Transverse colon (tissue), 4 donors: ENCODE measurements at regions not wholly inside any gene's neighbourhood (a gene's known extent, or its start where the extent isn't known, plus 50 kb on each side); places are given as distances from the start of the nearest gene placed in this dataset.
"Not testable (repeated sequence)": the region's sequence is repeated elsewhere in the genome, so short reads cannot be mapped to it uniquely, and the experiment has no call there.

Source experiments
- DNase-seq: peaks from one replicate; pipeline ENCODE4 v3.0.0-alpha.2; 2019
- H3K27ac ChIP-seq, 4 donors: fragments of 200-600 bp; sonication (generic); 2 replicates each; pipeline ENCODE4 v1.5.1; 2016 to 2018; ENCODE audit warnings: inconsistent platforms in 4 of 4
- H3K27me3 ChIP-seq: fragments of 200-600 bp; sonication (generic); 2 replicates; pipeline ENCODE4 v1.5.1; 2017; ENCODE audit warnings: inconsistent platforms
- H3K36me3 ChIP-seq, 4 donors: fragments of 200-600 bp; sonication (generic); 2 replicates each; pipeline ENCODE4 v1.5.1; 2017 to 2019; ENCODE audit warnings: inconsistent platforms in 4 of 4
- H3K4me1 ChIP-seq, 4 donors: fragments of 200-600 bp; sonication (generic); 2 replicates each; pipeline ENCODE4 v1.5.1; 2017 to 2020; ENCODE audit warnings: inconsistent platforms in 4 of 4
- H3K4me3 ChIP-seq, 4 donors: fragments of 200-600 bp; sonication (generic); 1 replicate in 1 of 4; 2 replicates in 3 of 4; pipeline versions ENCODE4 v1.5.1 to v1.6.1; 2017 to 2019; ENCODE audit warnings: inconsistent platforms in 4 of 4
- H3K9me3 ChIP-seq, 2 donors: fragments of 200-600 bp; sonication (generic); 2 replicates each; pipeline ENCODE4 v1.5.1; 2017 to 2019; ENCODE audit warnings: inconsistent platforms in 2 of 2
- EP300 ChIP-seq: sonication (generic); formaldehyde crosslinking; IDR thresholded peaks from one replicate; pipeline ENCODE4 v1.6.1; 2017; ENCODE audit warnings: antibody characterized with exemption, low read depth
- POLR2A ChIP-seq: fragments of 450-650 bp; IDR thresholded peaks from one replicate; pipeline ENCODE4 v1.6.1; 2016; ENCODE audit warnings: antibody characterized with exemption, mild to moderate bottlenecking, moderate library complexity
- POLR2AphosphoS5 ChIP-seq, 3 donors: sonication (generic); formaldehyde crosslinking; IDR thresholded peaks; one replicate each; pipeline ENCODE4 v1.6.1; 2016; ENCODE audit warnings: antibody characterized with exemption in 3 of 3
- WGBS, 2 donors: methylation state at CpG; one replicate each; pipeline ENCODE4 v1.1.5; 2018; ENCODE audit warnings: low coverage in 1 of 2; 5-methylcytosine and 5-hydroxymethylcytosine counted together
- in situ Hi-C, 4 donors: fragments of 200-750 bp; cut with MboI; loops; one replicate each; pipeline versions ENCODE4 v1.15.0 to v1.15.1; 2017; ENCODE audit warnings: low sequenced_read_pairs in 3 of 4, low pct_ligation_motif_present in 1 of 4, low pct_unique_long_range_greater_than_20kb in 1 of 4
- intact Hi-C: fragments of 100-400 bp; cut with DNase I; formaldehyde crosslinking; loops from one replicate; pipeline ENCODE4 v1.15.1; 2023; ENCODE audit warnings: low total_unique reads
- TF ChIP-seq, protein P1 (sequence below), 5 experiments: fragments of 200-600 bp in 3 of 5; fragments of 450-650 bp in 2 of 5; sonication (generic) in 3 of 5; IDR thresholded peaks; 1 replicate in 2 of 5; 2 replicates in 3 of 5; pipeline ENCODE4 v1.5.1; 2016 to 2017; ENCODE audit warnings: antibody characterized with exemption in 5 of 5, inconsistent platforms in 3 of 5, mild to moderate bottlenecking in 2 of 5, moderate library complexity in 1 of 5

DNA sequence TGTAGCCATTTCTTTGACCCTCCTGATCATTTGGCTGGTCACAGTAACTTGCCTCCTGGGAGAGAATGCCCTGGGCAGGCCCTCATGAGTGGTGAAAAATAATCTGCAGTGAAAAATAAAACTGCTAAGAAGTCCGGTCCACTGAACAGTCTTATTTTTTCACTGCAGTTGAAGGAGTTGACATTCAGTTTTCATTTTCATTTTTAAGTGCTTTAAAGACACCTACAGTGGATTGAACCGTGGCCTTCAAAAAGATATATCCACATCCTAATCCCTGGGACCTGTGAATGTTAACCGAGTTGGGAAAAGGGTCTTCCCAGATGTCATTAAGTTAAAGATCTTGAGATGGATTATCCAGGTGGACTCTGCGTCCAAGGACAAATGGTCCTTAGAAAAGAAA, 153.6 kb upstream of the GRK3 start:
- in situ Hi-C loops, result no loop called here
- Histone ChIP-seq H3K4me3 (no peak overlapping the region), H3K27ac (no peak overlapping the region), H3K27me3 (no peaks in the 10 kb centered on the region), H3K36me3 (no peaks in the 10 kb centered on the region), H3K4me1 (peaks cover 0 to 4% (median 3%) of the 10 kb centered on the region in 4 donors), H3K9me3 (no peaks in the 10 kb centered on the region)
- DNase-seq, result no peak
- TF ChIP-seq, protein P1, sequence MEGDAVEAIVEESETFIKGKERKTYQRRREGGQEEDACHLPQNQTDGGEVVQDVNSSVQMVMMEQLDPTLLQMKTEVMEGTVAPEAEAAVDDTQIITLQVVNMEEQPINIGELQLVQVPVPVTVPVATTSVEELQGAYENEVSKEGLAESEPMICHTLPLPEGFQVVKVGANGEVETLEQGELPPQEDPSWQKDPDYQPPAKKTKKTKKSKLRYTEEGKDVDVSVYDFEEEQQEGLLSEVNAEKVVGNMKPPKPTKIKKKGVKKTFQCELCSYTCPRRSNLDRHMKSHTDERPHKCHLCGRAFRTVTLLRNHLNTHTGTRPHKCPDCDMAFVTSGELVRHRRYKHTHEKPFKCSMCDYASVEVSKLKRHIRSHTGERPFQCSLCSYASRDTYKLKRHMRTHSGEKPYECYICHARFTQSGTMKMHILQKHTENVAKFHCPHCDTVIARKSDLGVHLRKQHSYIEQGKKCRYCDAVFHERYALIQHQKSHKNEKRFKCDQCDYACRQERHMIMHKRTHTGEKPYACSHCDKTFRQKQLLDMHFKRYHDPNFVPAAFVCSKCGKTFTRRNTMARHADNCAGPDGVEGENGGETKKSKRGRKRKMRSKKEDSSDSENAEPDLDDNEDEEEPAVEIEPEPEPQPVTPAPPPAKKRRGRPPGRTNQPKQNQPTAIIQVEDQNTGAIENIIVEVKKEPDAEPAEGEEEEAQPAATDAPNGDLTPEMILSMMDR (IDR thresholded peaks at IDR 0.05), result no peak
- TF ChIP-seq POLR2AphosphoS5 (IDR thresholded peaks at IDR 0.05) (no peak), POLR2A (no peak), EP300 (no peak)
- WGBS, 2 donors, result 82 to 87% methylated on average over 4 of the region's 4 CpGs
- intact Hi-C loops, result no loop called here

DNA sequence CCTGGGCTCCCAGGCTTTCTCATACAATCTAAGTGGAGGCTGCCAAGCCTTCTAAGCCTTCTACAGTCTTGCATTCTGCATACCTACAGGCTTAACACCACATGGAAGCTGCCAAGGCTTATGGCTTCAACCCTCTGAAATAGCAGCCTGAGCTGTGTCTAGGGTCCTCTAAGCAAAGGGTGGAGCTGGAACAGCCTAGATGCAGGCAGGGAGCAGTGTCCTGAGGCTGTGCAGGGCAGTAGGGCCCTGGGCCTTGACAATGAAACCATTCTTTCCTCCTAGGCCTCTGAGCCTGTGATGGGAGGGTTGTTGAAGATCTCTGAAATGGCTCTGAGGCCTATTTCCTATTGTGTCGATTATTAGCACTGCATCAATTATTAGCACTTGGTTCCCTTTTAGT, 150.9 kb upstream of the GRK3 start:
- DNase-seq, result no peak
- Histone ChIP-seq H3K4me1 (no peaks in the 10 kb centered on the region), H3K4me3 (no peak overlapping the region), H3K27me3 (no peaks in the 10 kb centered on the region), H3K9me3 (no peaks in the 10 kb centered on the region), H3K36me3 (no peaks in the 10 kb centered on the region), H3K27ac (no peak overlapping the region)
- in situ Hi-C loops, result no loop called here
- 93 to 100% methylated on average over 1 of the region's 1 CpG for WGBS, 2 donors
- intact Hi-C loops, result no loop called here
- TF ChIP-seq EP300, result no peak

GRCh38 chr22:25415731-25416130, 148.7 kb upstream of the GRK3 start:
- H3K4me3 ChIP-seq, intact Hi-C loops, H3K9me3 ChIP-seq, H3K27me3 ChIP-seq, DNase-seq, in situ Hi-C loops, H3K27ac ChIP-seq, H3K36me3 ChIP-seq: not testable (repeated sequence)
- peaks cover 10 to 15% (median 13%) of the 10 kb centered on the region in 4 donors for H3K4me1 ChIP-seq
- WGBS, 2 donors, result 49 to 54% methylated on average over 2 to 4 of the region's 4 CpGs

GRCh38 chr22:25417826-25418225, 146.6 kb upstream of the GRK3 start:
- peaks cover 18 to 26% (median 23%) of the 10 kb centered on the region in 4 donors for H3K4me1 ChIP-seq
- DNase-seq, H3K4me3 ChIP-seq, intact Hi-C loops, H3K9me3 ChIP-seq, in situ Hi-C loops, H3K36me3 ChIP-seq, H3K27ac ChIP-seq: not testable (repeated sequence)
- 83 to 93% methylated on average over 1 to 2 of the region's 2 CpGs for WGBS, 2 donors
- H3K27me3 ChIP-seq, result peaks cover 27% of the 10 kb centered on the region

DNA sequence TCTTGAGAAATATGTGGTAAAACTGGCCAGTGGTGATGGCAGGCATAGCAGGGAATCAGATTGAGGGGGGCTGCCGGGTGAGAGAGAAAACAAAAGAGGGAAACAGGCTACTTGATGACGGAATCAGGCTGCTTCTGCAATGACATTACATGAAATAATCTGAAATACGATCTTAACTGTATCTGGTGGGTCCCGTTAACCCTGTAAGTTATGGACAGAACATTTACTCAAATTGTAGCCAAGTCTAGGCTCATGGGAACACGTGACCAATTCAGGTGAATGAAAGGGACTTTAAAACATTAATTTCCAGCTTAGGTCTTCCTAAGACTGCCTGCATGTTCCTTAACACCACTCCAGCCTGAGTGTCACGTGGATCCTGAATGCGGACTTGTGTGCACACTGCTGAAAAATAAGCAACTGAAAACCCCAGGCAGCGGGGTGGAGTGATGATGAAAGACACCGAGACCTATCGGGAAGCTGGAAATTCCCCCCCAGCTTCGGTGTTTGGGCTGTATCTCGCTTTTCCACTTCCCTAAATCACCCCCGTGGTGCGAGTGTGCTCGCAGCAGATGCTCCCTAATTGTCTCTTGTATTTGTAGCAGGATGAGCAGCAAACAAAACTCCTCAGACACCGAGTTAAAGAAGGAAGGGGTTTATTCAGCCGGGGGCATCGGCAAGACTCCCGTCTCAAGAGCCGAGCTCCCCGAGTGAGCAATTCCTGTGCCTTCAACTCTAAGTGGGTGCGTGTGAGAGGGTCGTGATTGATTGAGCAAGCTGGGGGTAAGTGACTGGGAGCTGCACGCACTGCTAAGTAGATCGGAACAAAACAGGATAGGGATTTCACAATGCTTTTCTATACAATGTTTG, 145.0 kb upstream of the GRK3 start:
- peak; percentile 38 for DNase-seq
- in situ Hi-C loops (no loop called here), intact Hi-C loops (no loop called here)
- peak overlapping the region in 2 of 4 donors; percentile 25 to 30 for H3K27ac ChIP-seq
- WGBS, 2 donors, result 12 to 18% methylated on average over 6 to 25 of the region's 25 CpGs
- H3K4me3 ChIP-seq, result peak overlapping the region in 1 of 4 donors; percentile 27
- no peaks in the 10 kb centered on the region for H3K9me3 ChIP-seq
- H3K27me3 ChIP-seq, result peaks cover 43% of the 10 kb centered on the region
- TF ChIP-seq, protein P1 (IDR thresholded peaks at IDR 0.05), result no peak
- TF ChIP-seq EP300, result no peak
- TF ChIP-seq POLR2A, result no peak
- TF ChIP-seq POLR2AphosphoS5 (IDR thresholded peaks at IDR 0.05), result no peak
- H3K4me1 ChIP-seq, result peaks cover 18 to 26% (median 23%) of the 10 kb centered on the region in 4 donors
- no peaks in the 10 kb centered on the region for H3K36me3 ChIP-seq

- H3K27ac ChIP-seq, result peak overlapping the region in 1 of 4 donors; percentile 25
- WGBS, 2 donors, result 24 to 30% methylated on average over 5 to 6 of the region's 6 CpGs
- H3K9me3 ChIP-seq, H3K36me3 ChIP-seq, intact Hi-C loops, DNase-seq, in situ Hi-C loops: not testable (repeated sequence)
- H3K27me3 ChIP-seq, result peaks cover 48% of the 10 kb centered on the region
- peak overlapping the region in 1 of 4 donors; percentile 27 for H3K4me3 ChIP-seq
- peaks cover 18 to 26% (median 23%) of the 10 kb centered on the region in 4 donors for H3K4me1 ChIP-seq
Observed at GRCh38 chr22:25420114-25420441, 144.4 kb upstream of the GRK3 start.
